IMR-90 (cell line): ENCODE measurements at regions not wholly inside any gene's neighbourhood (a gene's known extent, or its start where the extent isn't known, plus 50 kb on each side); places are given as distances from the start of the nearest gene placed in this dataset.

Source experiments
- ATAC-seq: fragments of 200-7000 bp; cut with Tn5 transposase; 2 replicates; pipeline ENCODE4 v1.9.1; 2020; ENCODE audit warnings: low read depth, mild to moderate bottlenecking, moderate library complexity
- BruUV-seq: library from RNA; stranded (reverse); fragments of 400-500 nt; replicated peaks from 2 replicates; lab custom pipeline; 2021; lab: Mats Ljungman, UMichigan
- CTCF ChIA-PET: fragments of 300-600 bp; formaldehyde crosslinking; extraction: SDS; loops from one replicate; lab custom pipeline; 2021; ENCODE audit warnings: antibody characterized with exemption; lab: Yijun Ruan, JAX
- POLR2A ChIA-PET: fragments of 300-600 bp; sonication (Branson Sonifier 250); formaldehyde crosslinking; loops from one replicate; lab custom pipeline; 2022; ENCODE audit warnings: antibody characterized with exemption; ENCODE audit not compliant: unreplicated experiment; lab: Charles Lee
- DNase-seq: peaks from one replicate; pipeline ENCODE4 v3.0.0; 2013
- H2AFZ ChIP-seq: replicated peaks from 2 replicates; pipeline ENCODE3; 2013; ENCODE audit warnings: low read length, mild to moderate bottlenecking; ENCODE audit not compliant: poor library complexity
- H2AK5ac ChIP-seq: 2 replicates; pipeline ENCODE4 v1.6.1; 2013; ENCODE audit warnings: low read depth, low read length, inconsistent platforms
- H2AK9ac ChIP-seq: replicated peaks from 2 replicates; pipeline ENCODE3; 2013; ENCODE audit warnings: mild to moderate bottlenecking, low read depth, low read length, moderate library complexity; ENCODE audit not compliant: poor library complexity
- H2BK120ac ChIP-seq: 2 replicates; pipeline ENCODE4 v1.6.1; 2013; ENCODE audit warnings: low read depth, low read length, inconsistent platforms
- H2BK15ac ChIP-seq: 3 replicates; pipeline ENCODE4 v1.6.1; 2013; ENCODE audit warnings: low read depth, low read length, inconsistent platforms
- H2BK20ac ChIP-seq: 2 replicates; pipeline ENCODE4 v1.6.1; 2013; ENCODE audit warnings: low read depth, mild to moderate bottlenecking, inconsistent platforms, low read length, moderate library complexity
- H2BK5ac ChIP-seq: 2 replicates; pipeline ENCODE4 v1.6.1; 2013; ENCODE audit warnings: mild to moderate bottlenecking, low read depth, low read length, inconsistent platforms; ENCODE audit not compliant: poor library complexity, severe bottlenecking
- H3K14ac ChIP-seq: replicated peaks from 2 replicates; pipeline ENCODE4 v1.6.1; 2013; ENCODE audit warnings: low read depth, low read length, inconsistent platforms
- H3K18ac ChIP-seq: 2 replicates; pipeline ENCODE4 v1.6.1; 2013; ENCODE audit warnings: low read depth, low read length, control low read depth
- H3K23ac ChIP-seq: 2 replicates; pipeline ENCODE4 v1.6.1; 2013; ENCODE audit warnings: low read depth, low read length, inconsistent platforms
- H3K27ac ChIP-seq: 2 replicates; pipeline ENCODE4 v1.5.1; 2013; ENCODE audit warnings: mild to moderate bottlenecking, control low read depth, low read length; ENCODE audit not compliant: insufficient read depth
- H3K27me3 ChIP-seq: 2 replicates; pipeline ENCODE4 v1.6.1; 2013; ENCODE audit warnings: low read length; ENCODE audit not compliant: control insufficient read depth, insufficient read depth
- H3K36me3 ChIP-seq: 2 replicates; pipeline ENCODE4 v1.6.1; 2013; ENCODE audit warnings: low read length, mixed read lengths; ENCODE audit not compliant: control insufficient read depth, insufficient read depth
- H3K4ac ChIP-seq: 2 replicates; pipeline ENCODE4 v1.6.1; 2013; ENCODE audit warnings: low read depth, low read length, inconsistent platforms
- H3K4me1 ChIP-seq: 2 replicates; pipeline ENCODE4 v1.6.1; 2013; ENCODE audit warnings: low read length, mixed read lengths; ENCODE audit not compliant: control insufficient read depth, insufficient read depth
- H3K4me2 ChIP-seq: 2 replicates; pipeline ENCODE4 v1.6.1; 2013; ENCODE audit warnings: low read depth, mild to moderate bottlenecking, control low read depth, low read length, moderate library complexity
- H3K4me3 ChIP-seq: 2 replicates; pipeline ENCODE4 v1.5.1; 2013; ENCODE audit warnings: low read depth, mild to moderate bottlenecking, control low read depth, low read length, moderate library complexity; ENCODE audit not compliant: insufficient read depth
- H3K56ac ChIP-seq: 2 replicates; pipeline ENCODE4 v1.6.1; 2013; ENCODE audit warnings: low read length, inconsistent platforms; ENCODE audit not compliant: insufficient read depth; ENCODE audit errors: extremely low read depth
- H3K79me1 ChIP-seq, 2 experiments: 2 replicates each; pipeline ENCODE4 v1.6.1; 2013; ENCODE audit warnings: low read length in 2 of 2, inconsistent platforms in 1 of 2, low read depth in 1 of 2
- H3K9ac ChIP-seq: 2 replicates; pipeline ENCODE4 v1.6.1; 2013; ENCODE audit warnings: low read depth, low read length, control low read depth
- H3K9me1 ChIP-seq: 2 replicates; pipeline ENCODE4 v1.6.1; 2013; ENCODE audit warnings: low read length, inconsistent platforms; ENCODE audit not compliant: insufficient read depth
- H3K9me3 ChIP-seq: 2 replicates; pipeline ENCODE4 v1.6.1; 2013; ENCODE audit warnings: low read length; ENCODE audit not compliant: control insufficient read depth, insufficient read depth
- H4K20me1 ChIP-seq: 2 replicates; pipeline ENCODE4 v1.6.1; 2013; ENCODE audit warnings: low read length, inconsistent platforms; ENCODE audit not compliant: insufficient read depth
- H4K5ac ChIP-seq: 2 replicates; pipeline ENCODE4 v1.6.1; 2013; ENCODE audit warnings: mild to moderate bottlenecking, low read depth, low read length, control low read depth
- H4K8ac ChIP-seq, 2 experiments: 2 replicates each; pipeline ENCODE4 v1.6.1; 2013; ENCODE audit warnings: low read depth in 2 of 2, low read length in 2 of 2, control low read depth in 1 of 2, inconsistent platforms in 1 of 2
- H4K91ac ChIP-seq: 2 replicates; pipeline ENCODE4 v1.6.1; 2013; ENCODE audit warnings: low read depth, low read length, inconsistent platforms; ENCODE audit not compliant: insufficient read depth
- CEBPB ChIP-seq: IDR thresholded peaks from 2 replicates; pipeline ENCODE4 v1.6.1; 2012; ENCODE audit warnings: low read depth, low read length, improper control_type of control experiment
- NFE2L2 ChIP-seq: fragments of 150-350 bp; IDR thresholded peaks from 2 replicates; pipeline ENCODE4 v1.6.1; 2016; ENCODE audit warnings: low read depth, mild to moderate bottlenecking, low read length
- POLR2A ChIP-seq: IDR thresholded peaks from 2 replicates; pipeline ENCODE4 v1.6.1; 2012; ENCODE audit warnings: mild to moderate bottlenecking, low read depth, low read length
- RAD21 ChIP-seq: IDR thresholded peaks from 2 replicates; pipeline ENCODE4 v1.6.1; 2012; ENCODE audit warnings: low read length, improper control_type of control experiment
- SMC3 ChIP-seq: fragments of 150-350 bp; IDR thresholded peaks from 2 replicates; pipeline ENCODE4 v1.6.1; 2016; ENCODE audit warnings: low read depth, mild to moderate bottlenecking, antibody characterized with exemption, low read length, moderate library complexity
- WGBS, 2 experiments: methylation state at CpG; one replicate each; pipeline versions ENCODE4 v1.1.5 to v1.1.7; 2013; ENCODE audit warnings: missing lambda C conversion rate in 2 of 2; ENCODE audit not compliant: insufficient read length in 1 of 2; ENCODE audit errors: extremely low coverage in 2 of 2; 5-methylcytosine and 5-hydroxymethylcytosine counted together
- dilution Hi-C: fragments of 300-500 bp; cut with HindIII; formaldehyde crosslinking; loops from one replicate; pipeline ENCODE4 v1.14.3; 2018; ENCODE audit warnings: low sequenced_read_pairs; ENCODE audit not compliant: unreplicated experiment
- in situ Hi-C: fragments of 300-500 bp; cut with MboI; formaldehyde crosslinking; loops from 3 replicates; pipeline ENCODE4 v1.14.3; 2019; ENCODE audit warnings: low sequenced_read_pairs, inconsistent platforms, mixed read lengths
- intact Hi-C: fragments of 100-400 bp; cut with micrococcal nuclease; formaldehyde crosslinking; loops from 2 replicates; pipeline ENCODE4 v1.10.0; 2022
- TF ChIP-seq, protein P1 (sequence below): fragments of 150-350 bp; IDR thresholded peaks from 2 replicates; pipeline ENCODE4 v1.6.1; 2016; ENCODE audit warnings: low read depth, mild to moderate bottlenecking, low read length, moderate library complexity, borderline replicate concordance

DNA sequence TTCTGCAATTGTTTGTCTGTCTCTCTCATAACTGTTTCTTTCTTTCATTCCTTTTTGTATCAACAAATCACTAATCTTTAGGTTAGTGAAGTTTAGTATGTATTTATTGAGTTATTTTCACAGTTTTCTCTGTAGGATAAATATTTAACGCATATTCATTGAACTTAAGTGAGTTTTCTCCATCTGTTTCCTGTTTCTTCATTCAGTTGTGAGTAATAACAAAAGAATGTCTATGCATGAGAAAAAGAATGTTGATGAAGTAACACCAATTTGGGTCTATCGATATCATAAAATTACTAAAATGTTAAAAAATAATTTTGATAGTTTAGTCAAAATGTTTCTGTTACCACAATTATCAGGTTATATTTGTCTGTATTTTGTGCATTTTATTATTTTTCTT, 948.0 kb downstream of the DSC3 start:
- Histone ChIP-seq H4K5ac (no peak overlapping the region), H2BK120ac (no peak overlapping the region), H3K4ac (no peak overlapping the region), H3K9me3 (no peaks in the 10 kb centered on the region; the same call in 1 of the 2 replicates), H3K18ac (no peak overlapping the region), H3K9ac (no peak overlapping the region), H3K23ac (no peak overlapping the region), H4K20me1 (no peaks in the 10 kb centered on the region), H4K8ac (no peak overlapping the region), H3K27me3 (no peaks in the 10 kb centered on the region), H2AK5ac (no peak overlapping the region), H3K9me1 (no peaks in the 10 kb centered on the region), H2BK20ac (no peak overlapping the region), H2AFZ (no peak overlapping the region), H2BK5ac (no peak overlapping the region), H3K36me3 (no peaks in the 10 kb centered on the region), H3K14ac (no peak overlapping the region), H2BK15ac (no peak overlapping the region), H3K27ac (no peak overlapping the region), H4K91ac (no peak overlapping the region), H3K79me1 (no peaks in the 10 kb centered on the region), H3K4me3 (no peak overlapping the region), H3K4me2 (no peak overlapping the region), H2AK9ac (no peak overlapping the region), H3K56ac (no peak overlapping the region), H3K4me1 (no peaks in the 10 kb centered on the region)
- ATAC-seq, result no peak
- dilution Hi-C loops (no loop called here), intact Hi-C loops (no loop called here), in situ Hi-C loops (no loop called here)
- TF ChIP-seq NFE2L2 (no peak), POLR2A (no peak), SMC3 (no peak), RAD21 (no peak), CEBPB (peak; percentile 29; the same call in 1 of the 2 replicates)
- TF ChIP-seq, protein P1, sequence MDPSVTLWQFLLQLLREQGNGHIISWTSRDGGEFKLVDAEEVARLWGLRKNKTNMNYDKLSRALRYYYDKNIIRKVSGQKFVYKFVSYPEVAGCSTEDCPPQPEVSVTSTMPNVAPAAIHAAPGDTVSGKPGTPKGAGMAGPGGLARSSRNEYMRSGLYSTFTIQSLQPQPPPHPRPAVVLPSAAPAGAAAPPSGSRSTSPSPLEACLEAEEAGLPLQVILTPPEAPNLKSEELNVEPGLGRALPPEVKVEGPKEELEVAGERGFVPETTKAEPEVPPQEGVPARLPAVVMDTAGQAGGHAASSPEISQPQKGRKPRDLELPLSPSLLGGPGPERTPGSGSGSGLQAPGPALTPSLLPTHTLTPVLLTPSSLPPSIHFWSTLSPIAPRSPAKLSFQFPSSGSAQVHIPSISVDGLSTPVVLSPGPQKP, result no peak
- no TSS peak for BruUV-seq
- WGBS, 2 experiments, result no CpG with 5 or more reads among the region's 2 CpGs
- peak; percentile 21 for DNase-seq
- POLR2A ChIA-PET, result no interaction called here
- CTCF ChIA-PET, result no interaction called here
